Glomerular visceral epithelial cell (primary cell): ENCODE measurements at regions not wholly inside any gene's neighbourhood (a gene's known extent, or its start where the extent isn't known, plus 50 kb on each side); places are given as distances from the start of the nearest gene placed in this dataset.

Experiments used
- DNase-seq: peaks from one replicate; pipeline ENCODE4 v3.0.0-alpha.2; 2016; ENCODE audit errors: extremely low spot score

DNA sequence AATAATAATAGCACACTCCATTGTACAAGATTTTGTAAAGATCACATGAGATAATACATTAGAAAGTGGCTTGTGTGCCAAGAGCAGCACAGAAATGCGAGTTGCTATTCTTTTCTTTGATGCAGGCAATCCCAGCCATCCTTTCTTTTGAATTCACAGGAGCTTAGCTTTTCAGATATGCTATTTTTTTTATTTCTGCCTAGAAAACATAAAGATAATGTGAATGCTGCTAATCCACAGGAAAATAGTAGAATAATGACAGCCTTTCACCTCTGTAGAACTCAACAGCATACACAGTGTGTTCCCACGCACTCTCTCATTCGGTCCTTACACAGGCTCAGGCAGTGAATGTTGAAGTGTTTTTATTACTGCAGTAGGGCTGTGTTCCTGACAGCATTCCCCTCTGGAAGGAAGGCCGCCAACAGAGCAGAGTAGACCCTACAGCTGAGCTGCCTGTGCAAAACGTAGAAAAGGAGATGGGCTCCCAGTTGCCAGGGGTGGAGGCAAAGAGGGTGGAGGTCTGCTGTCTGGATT lies 138.8 kb upstream of the TAPT1 start:
- DNase-seq: no peak

- DNase-seq: no peak
Measured at GRCh38 chr4:16360694-16361262, 134.5 kb upstream of the TAPT1 start.

DNA sequence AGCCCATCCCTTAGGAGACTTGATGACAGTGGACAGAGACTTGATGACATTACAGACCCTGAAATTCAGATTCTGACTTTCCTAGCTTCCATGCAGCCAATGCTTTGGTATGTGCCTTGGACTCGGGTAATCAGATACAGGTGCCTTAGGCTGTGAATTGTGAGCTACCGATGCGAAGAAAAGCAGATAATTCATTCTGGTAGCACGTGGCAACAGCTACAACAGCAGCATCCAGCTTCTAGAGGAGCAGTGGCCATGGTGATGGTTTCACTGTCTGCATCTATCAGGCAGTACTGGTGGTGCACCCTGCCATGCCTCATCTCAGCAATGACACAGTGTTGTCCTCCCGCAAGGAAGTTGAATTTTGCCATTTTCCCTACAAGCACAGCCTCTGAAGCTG lies 126.9 kb upstream of the TAPT1 start:
- DNase-seq: no peak

DNA sequence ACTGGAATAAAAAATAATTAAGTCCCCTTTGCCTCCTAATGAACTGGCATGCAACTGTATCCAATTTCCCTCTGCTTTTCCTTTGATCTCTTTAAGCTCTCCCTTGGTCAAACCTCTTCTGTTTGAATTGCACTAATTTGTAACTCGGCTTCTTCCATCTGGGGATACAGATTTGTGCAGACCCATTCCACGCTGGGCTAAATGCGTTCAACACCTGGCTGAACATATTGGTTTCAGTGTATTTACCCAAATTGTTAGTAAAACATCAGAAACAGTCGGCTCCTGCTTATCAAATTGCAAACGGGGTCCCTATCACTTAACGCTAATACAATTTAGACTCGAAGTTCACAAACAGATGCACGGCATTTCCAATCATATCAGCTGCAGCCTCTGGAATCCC lies 124.9 kb upstream of the TAPT1 start:
- DNase-seq: no peak

DNA sequence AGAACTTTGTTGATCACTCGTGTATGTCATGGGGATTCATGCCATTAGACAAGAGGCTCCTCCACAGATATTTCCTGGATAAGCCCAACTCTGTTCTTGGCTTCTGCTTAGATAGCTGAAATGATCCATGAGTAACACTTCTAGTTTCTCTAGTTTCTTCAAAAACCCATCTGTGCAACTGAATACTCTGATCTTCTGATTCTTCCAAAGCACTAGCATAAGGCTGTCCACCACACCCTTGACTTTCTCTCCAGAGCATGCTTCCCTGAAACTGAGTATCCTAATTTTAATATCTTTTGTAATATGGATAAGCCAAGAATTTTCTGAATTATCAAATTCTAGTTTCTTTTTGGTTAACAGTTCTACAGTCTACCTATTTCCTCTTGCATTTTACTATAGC lies 118.6 kb upstream of the TAPT1 start:
- no peak for DNase-seq

- no peak for DNase-seq
Measured at GRCh38 chr4:16337936-16338335, 111.7 kb upstream of the TAPT1 start.

DNA sequence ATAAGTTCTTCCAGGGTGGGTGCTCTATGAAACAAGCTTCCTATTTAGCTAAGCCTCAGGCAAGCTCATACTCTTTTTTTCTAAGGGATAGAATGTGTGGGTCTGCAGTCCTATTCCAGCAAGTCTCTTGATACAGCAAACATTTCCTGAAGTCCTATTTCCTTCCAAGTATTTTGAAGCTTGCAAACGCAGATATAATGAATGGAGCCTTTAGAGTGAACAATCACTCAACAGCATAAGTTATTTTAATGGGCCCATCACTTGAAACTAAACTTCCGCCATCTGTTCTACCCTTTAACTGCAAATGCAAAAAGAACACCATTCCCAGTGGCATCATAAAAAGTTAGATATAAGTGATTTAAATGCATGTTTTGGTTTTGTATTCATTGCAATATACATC lies 108.3 kb upstream of the TAPT1 start:
- DNase-seq: no peak

- DNase-seq: no peak
Measured at GRCh38 chr4:16329797-16330134, 103.5 kb upstream of the TAPT1 start.

- DNase-seq: no peak
Measured at GRCh38 chr4:16329125-16329796, 103.0 kb upstream of the TAPT1 start.

- DNase-seq: no peak
Measured at GRCh38 chr4:16322183-16322582, 95.9 kb upstream of the TAPT1 start.

DNA sequence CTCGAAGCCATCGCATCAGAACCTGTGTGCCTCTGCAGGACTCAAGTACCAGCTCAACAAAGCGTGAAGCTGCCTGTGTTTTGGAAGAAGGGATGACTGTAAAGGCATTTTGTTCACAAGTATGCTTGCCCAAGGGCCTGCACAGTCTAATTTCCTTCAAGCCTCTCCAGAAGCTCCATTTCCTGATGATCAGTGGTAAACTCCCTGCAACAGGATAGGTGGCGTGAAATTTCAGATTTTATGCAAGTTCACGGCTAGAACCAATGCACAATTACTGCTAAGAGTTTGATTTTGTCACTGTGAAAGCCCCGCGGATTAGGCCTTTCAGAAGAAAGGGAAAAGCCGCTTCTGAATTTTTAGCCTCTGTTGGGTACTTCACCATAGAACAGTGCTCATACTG lies 89.2 kb upstream of the TAPT1 start:
- DNase-seq: no peak

GRCh38 chr4:16310606-16311005 lies 84.3 kb upstream of the TAPT1 start:
- no peak for DNase-seq

- DNase-seq: no peak
Measured at GRCh38 chr4:16302648-16303047, 76.4 kb upstream of the TAPT1 start.

DNA sequence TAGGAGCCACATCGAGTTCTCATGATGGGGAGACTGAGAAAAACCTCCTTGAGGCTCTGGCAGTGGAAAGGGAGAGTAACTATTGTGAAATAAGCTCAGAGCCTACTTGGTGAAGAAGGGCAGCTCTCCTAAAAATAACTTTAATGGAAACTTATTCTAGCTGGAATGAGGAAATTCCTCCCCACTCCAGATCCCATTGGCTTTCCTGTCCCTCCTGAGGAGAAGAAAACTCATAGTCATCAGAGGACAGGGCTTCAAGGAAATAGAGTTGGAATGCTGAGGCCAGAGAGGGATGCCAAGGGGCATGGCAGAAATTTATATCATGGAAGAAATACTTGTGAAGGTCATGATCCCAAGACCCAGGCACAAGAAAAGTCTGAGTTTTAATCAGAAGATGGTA lies 70.7 kb upstream of the TAPT1 start:
- DNase-seq: no peak

DNA sequence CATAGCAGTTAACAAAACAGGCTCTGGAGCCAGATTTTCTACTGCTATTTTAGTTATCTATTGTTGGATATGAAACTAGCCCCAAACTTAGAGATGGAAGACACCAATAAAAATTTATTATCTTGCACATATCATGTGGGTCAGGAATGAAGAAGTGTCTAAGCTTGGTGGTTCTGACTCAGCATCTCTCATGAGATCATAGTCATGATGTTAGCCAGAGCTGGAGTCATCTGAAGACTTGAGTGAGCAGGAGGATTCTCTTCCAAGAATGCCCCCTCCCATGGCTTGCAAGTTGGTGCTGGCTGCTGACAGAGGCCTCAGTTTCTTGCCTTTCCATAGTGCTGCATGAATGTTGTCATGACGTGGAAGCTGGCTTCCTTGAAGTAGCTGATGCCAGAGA lies 68.2 kb upstream of the TAPT1 start:
- DNase-seq: no peak

- no peak for DNase-seq
Measured at GRCh38 chr4:16293210-16293838, 67.1 kb upstream of the TAPT1 start.

DNA sequence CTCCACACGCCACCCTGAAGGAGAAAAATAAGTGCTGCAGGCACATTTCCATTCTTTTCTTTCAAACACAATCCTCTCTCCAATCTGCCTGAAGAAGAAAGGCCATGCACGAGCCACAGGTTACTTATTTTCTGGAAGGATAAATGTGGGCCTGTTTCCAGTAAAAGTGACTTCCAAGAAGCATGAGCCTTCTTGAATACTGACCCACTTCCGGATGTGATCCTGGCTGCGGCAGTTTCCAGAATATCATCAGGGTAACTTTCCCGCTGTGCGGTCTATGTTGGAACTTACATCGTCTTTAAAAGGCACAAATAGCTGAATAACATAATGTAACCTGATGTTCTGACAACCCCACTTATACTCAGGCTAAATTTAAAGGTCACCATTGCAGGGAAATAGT lies 66.3 kb upstream of the TAPT1 start:
- DNase-seq: no peak

DNA sequence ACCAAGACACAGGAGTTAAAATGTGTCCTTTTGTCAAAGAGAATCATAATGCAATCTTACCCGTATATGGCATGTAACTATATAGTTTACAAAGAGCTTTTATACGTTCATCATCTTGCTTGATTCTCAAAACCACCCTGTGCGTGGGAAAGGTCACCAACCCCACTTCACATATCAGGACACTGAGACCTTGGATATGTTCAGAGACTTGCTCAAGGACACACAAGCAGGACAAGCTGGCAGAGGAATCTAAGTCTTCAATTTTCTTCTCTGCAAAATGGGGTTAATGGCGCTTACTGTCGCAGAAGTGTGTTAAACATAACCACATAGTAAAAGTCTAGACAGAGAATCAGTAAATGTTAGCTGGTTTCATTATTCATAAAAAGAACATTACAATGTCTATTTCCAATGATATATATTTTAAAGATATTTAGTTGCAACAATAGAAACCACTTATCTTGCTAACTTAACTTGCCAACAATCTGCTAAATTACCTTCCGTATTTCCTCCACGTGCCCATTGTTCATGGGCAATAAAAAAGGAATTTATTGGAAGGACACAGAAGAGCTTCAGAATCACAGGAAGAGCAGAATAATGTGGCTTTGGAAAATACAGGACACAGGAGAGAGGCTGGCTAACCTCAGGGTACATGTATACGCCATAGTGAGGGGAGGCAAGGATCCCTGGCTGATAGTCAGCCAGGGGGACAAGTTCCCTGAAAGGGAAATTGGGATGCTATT lies 64.6 kb upstream of the TAPT1 start:
- no peak for DNase-seq

- DNase-seq: peak; percentile 25
Measured at GRCh38 chr4:16289897-16290554, 63.8 kb upstream of the TAPT1 start.

DNA sequence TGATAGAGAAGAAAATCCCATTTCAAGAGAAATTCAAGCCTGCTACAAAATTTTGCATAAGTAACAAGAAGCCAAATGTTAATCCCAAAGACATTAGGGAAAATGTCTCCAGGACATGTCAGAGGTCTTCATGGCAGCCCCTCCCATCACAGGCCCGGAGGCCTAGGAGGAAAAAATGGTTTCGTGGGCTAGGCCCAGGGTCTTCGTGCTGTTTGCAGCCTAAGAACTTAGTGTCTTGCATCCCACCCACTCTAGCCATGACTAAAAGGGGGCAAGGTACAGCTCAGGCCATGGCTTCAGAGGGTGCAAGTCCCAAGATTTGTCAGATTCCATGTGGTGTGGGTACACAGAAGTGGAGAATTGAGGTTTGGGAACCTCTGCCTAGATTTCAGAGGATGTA lies 57.8 kb upstream of the TAPT1 start:
- no peak for DNase-seq

- no peak for DNase-seq
Measured at GRCh38 chr4:16278178-16278577, 51.9 kb upstream of the TAPT1 start.
